ENCODE measurements at regions not wholly inside any gene's neighbourhood (a gene's known extent, or its start where the extent isn't known, plus 50 kb on each side); places are given as distances from the start of the nearest gene placed in this dataset.

GRCh38 chr17:74148446-74148845 is 55.0 kb upstream of the RPL38 start:
- TF ChIP-seq NRF1 (conservative IDR thresholded peaks at IDR 0.05 in 1 of 2, IDR thresholded peaks at IDR 0.05 in 1 of 2) = no peak
- TF ChIP-seq ZBTB1 (CRISPR knock-in tag; IDR thresholded peaks at IDR 0.05; ENCODE audit: borderline replicate concordance, low read depth) = no peak
- no peak for TF ChIP-seq GABPA (tag; conservative IDR thresholded peaks at IDR 0.05; ENCODE audit: low read depth)
- no peak for TF ChIP-seq CHD1 (IDR thresholded peaks at IDR 0.05; ENCODE audit: low read length)
- TF ChIP-seq NR2F6 (CRISPR knock-in tag; IDR thresholded peaks at IDR 0.05) = no peak
- TF ChIP-seq SRSF1 (IDR thresholded peaks at IDR 0.05; ENCODE audit: low read depth, low read length) = no peak
- no peak for TF ChIP-seq YBX1 (IDR thresholded peaks at IDR 0.05)
